A673 (cell line): ENCODE measurements at regions not wholly inside any gene's neighbourhood (a gene's known extent, or its start where the extent isn't known, plus 50 kb on each side); places are given as distances from the start of the nearest gene placed in this dataset.

Experiments used
- BruUV-seq: library from RNA; stranded (reverse); fragments of 400-500 nt; replicated peaks from 2 replicates; lab custom pipeline; 2021; lab: Mats Ljungman, UMichigan
- CTCF ChIA-PET: fragments of 300-600 bp; sonication (Branson Sonifier 250); formaldehyde crosslinking; loops from one replicate; lab custom pipeline; 2022; ENCODE audit warnings: antibody characterized with exemption; lab: Charles Lee
- POLR2A ChIA-PET: fragments of 300-600 bp; sonication (Branson Sonifier 250); formaldehyde crosslinking; loops from one replicate; lab custom pipeline; 2022; ENCODE audit warnings: antibody characterized with exemption; ENCODE audit not compliant: low non-redundant PET; lab: Charles Lee
- DNase-seq: peaks from one replicate; pipeline ENCODE4 v3.0.0-alpha.2; 2015; ENCODE audit warnings: low spot score
- H3K27ac ChIP-seq: fragments of 200-600 bp; sonication (generic); 2 replicates; pipeline ENCODE4 v1.5.1; 2016; ENCODE audit warnings: mixed run types, low read depth, mild to moderate bottlenecking, mixed read lengths, antibody characterized with exemption, low read length; ENCODE audit not compliant: poor library complexity, severe bottlenecking
- H3K27me3 ChIP-seq: fragments of 200-600 bp; sonication (generic); replicated peaks from 2 replicates; pipeline ENCODE4 v1.6.1; 2017; ENCODE audit warnings: mixed run types, low read depth, mild to moderate bottlenecking, mixed read lengths, antibody characterized with exemption, low read length; ENCODE audit not compliant: insufficient read depth, poor library complexity
- H3K36me3 ChIP-seq: fragments of 200-600 bp; sonication (generic); 2 replicates; pipeline ENCODE4 v1.6.1; 2016; ENCODE audit warnings: mixed run types, mild to moderate bottlenecking, mixed read lengths, antibody characterized with exemption, low read length; ENCODE audit not compliant: insufficient read depth, poor library complexity, severe bottlenecking
- H3K4me1 ChIP-seq: fragments of 200-600 bp; sonication (generic); 2 replicates; pipeline ENCODE4 v1.6.1; 2017; ENCODE audit warnings: mixed run types, mild to moderate bottlenecking, mixed read lengths, antibody characterized with exemption, low read length; ENCODE audit not compliant: insufficient read depth, poor library complexity, severe bottlenecking
- H3K4me3 ChIP-seq: fragments of 200-600 bp; sonication (generic); 2 replicates; pipeline ENCODE4 v1.5.1; 2016; ENCODE audit warnings: low read depth, mixed run types, mild to moderate bottlenecking, mixed read lengths, low read length; ENCODE audit not compliant: poor library complexity, severe bottlenecking
- H3K9me3 ChIP-seq: fragments of 200-600 bp; sonication (generic); 2 replicates; pipeline ENCODE4 v1.6.1; 2016; ENCODE audit warnings: mixed run types, low read depth, mild to moderate bottlenecking, mixed read lengths, antibody characterized with exemption, low read length; ENCODE audit not compliant: poor library complexity, severe bottlenecking
- CTCF ChIP-seq: fragments of 300-800, 200-600 bp; sonication (generic); conservative IDR thresholded peaks from 2 replicates; pipeline ENCODE4 v1.5.1; 2017; ENCODE audit warnings: low read depth, mild to moderate bottlenecking, antibody characterized with exemption, low read length, moderate library complexity, mixed read lengths
- EZH2 ChIP-seq: fragments of 200-600 bp; sonication (generic); IDR thresholded peaks from 2 replicates; pipeline ENCODE4 v1.6.1; 2017; ENCODE audit warnings: borderline replicate concordance, low read depth, mild to moderate bottlenecking, mixed read lengths, antibody characterized with exemption, low read length; ENCODE audit not compliant: poor library complexity, severe bottlenecking
- intact Hi-C: fragments of 100-400 bp; cut with micrococcal nuclease; formaldehyde crosslinking; loops from one replicate; pipeline ENCODE4 v1.10.0; 2022; ENCODE audit not compliant: unreplicated experiment

GRCh38 chr5:23614422-23614821 lies 107.0 kb downstream of the PRDM9 start:
- Histone ChIP-seq H3K27ac (no peak overlapping the region), H3K27me3 (no peaks in the 10 kb centered on the region), H3K4me1 (no peaks in the 10 kb centered on the region), H3K36me3 (no peaks in the 10 kb centered on the region), H3K9me3 (no peaks in the 10 kb centered on the region), H3K4me3 (no peak overlapping the region)
- DNase-seq: no peak
- POLR2A ChIA-PET: no interaction called here
- intact Hi-C loops: no loop called here
- TF ChIP-seq EZH2 (no peak), CTCF (no peak)
- CTCF ChIA-PET: no interaction called here
- no TSS peak for BruUV-seq

GRCh38 chr5:23626961-23627360 lies 119.6 kb downstream of the PRDM9 start:
- no peak overlapping the region for H3K27ac ChIP-seq
- intact Hi-C loops: no loop called here
- H3K4me1 ChIP-seq: no peaks in the 10 kb centered on the region
- no peaks in the 10 kb centered on the region for H3K9me3 ChIP-seq
- no peak overlapping the region for H3K4me3 ChIP-seq
- no TSS peak for BruUV-seq
- no peaks in the 10 kb centered on the region for H3K36me3 ChIP-seq
- POLR2A ChIA-PET: no interaction called here
- no peak for DNase-seq
- CTCF ChIA-PET: no interaction called here
- H3K27me3 ChIP-seq: no peaks in the 10 kb centered on the region
- TF ChIP-seq CTCF: no peak
- TF ChIP-seq EZH2: no peak

- POLR2A ChIA-PET: no interaction called here
- no peaks in the 10 kb centered on the region for H3K36me3 ChIP-seq
- intact Hi-C loops: no loop called here
- no peaks in the 10 kb centered on the region for H3K9me3 ChIP-seq
- no peaks in the 10 kb centered on the region for H3K4me1 ChIP-seq
- H3K4me3 ChIP-seq: no peak overlapping the region
- TF ChIP-seq EZH2 (no peak), CTCF (no peak)
- no peak overlapping the region for H3K27ac ChIP-seq
- no peaks in the 10 kb centered on the region for H3K27me3 ChIP-seq
- no TSS peak for BruUV-seq
- CTCF ChIA-PET: no interaction called here
- DNase-seq: no peak
Measured at GRCh38 chr5:23627976-23628375, 120.6 kb downstream of the PRDM9 start.
